A673 (cell line): ENCODE measurements at regions not wholly inside any gene's neighbourhood (a gene's known extent, or its start where the extent isn't known, plus 50 kb on each side); places are given as distances from the start of the nearest gene placed in this dataset.

Source experiments
- EZH2 ChIP-seq: fragments of 200-600 bp; sonication (generic); IDR thresholded peaks from 2 replicates; pipeline ENCODE4 v1.6.1; 2017; ENCODE audit warnings: borderline replicate concordance, low read depth, mild to moderate bottlenecking, mixed read lengths, antibody characterized with exemption, low read length; ENCODE audit not compliant: poor library complexity, severe bottlenecking
- TF ChIP-seq, protein P1 (sequence below): fragments of 300-800, 200-600 bp; sonication (generic); conservative IDR thresholded peaks from 2 replicates; pipeline ENCODE4 v1.5.1; 2017; ENCODE audit warnings: low read depth, mild to moderate bottlenecking, antibody characterized with exemption, low read length, moderate library complexity, mixed read lengths

- TF ChIP-seq, protein P1, sequence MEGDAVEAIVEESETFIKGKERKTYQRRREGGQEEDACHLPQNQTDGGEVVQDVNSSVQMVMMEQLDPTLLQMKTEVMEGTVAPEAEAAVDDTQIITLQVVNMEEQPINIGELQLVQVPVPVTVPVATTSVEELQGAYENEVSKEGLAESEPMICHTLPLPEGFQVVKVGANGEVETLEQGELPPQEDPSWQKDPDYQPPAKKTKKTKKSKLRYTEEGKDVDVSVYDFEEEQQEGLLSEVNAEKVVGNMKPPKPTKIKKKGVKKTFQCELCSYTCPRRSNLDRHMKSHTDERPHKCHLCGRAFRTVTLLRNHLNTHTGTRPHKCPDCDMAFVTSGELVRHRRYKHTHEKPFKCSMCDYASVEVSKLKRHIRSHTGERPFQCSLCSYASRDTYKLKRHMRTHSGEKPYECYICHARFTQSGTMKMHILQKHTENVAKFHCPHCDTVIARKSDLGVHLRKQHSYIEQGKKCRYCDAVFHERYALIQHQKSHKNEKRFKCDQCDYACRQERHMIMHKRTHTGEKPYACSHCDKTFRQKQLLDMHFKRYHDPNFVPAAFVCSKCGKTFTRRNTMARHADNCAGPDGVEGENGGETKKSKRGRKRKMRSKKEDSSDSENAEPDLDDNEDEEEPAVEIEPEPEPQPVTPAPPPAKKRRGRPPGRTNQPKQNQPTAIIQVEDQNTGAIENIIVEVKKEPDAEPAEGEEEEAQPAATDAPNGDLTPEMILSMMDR = no peak
- TF ChIP-seq EZH2 = no peak
These were observed 89.9 kb upstream of the EPHA3 start for GRCh38 chr3:89017531-89017930.
